Calu3 (cell line): ENCODE measurements at regions not wholly inside any gene's neighbourhood (a gene's known extent, or its start where the extent isn't known, plus 50 kb on each side); places are given as distances from the start of the nearest gene placed in this dataset.
A peak's percentile ranks its signal among the peaks of the same experiment; 100 is the strongest.

Experiments used
- BruUV-seq: library from RNA; stranded (reverse); fragments of 400-500 nt; replicated peaks from 2 replicates; lab custom pipeline; 2021; lab: Mats Ljungman, UMichigan
- CTCF ChIA-PET: fragments of 300-600 bp; sonication (Branson Sonifier 250); formaldehyde crosslinking; loops from one replicate; lab custom pipeline; 2022; ENCODE audit warnings: antibody characterized with exemption; lab: Charles Lee
- DNase-seq: peaks from one replicate; pipeline ENCODE4 v3.0.0; 2022
- H3K27ac Mint-ChIP-seq: one replicate; pipeline ENCODE4 v1.8.0; 2022; ENCODE audit warnings: mixed read lengths; ENCODE audit not compliant: unreplicated experiment
- H3K27me3 Mint-ChIP-seq: one replicate; pipeline ENCODE4 v1.8.0; 2022; ENCODE audit warnings: mixed read lengths; ENCODE audit not compliant: unreplicated experiment
- H3K36me3 Mint-ChIP-seq: one replicate; pipeline ENCODE4 v1.8.0; 2022; ENCODE audit warnings: mild to moderate bottlenecking, moderate library complexity, mixed read lengths; ENCODE audit not compliant: insufficient read depth, unreplicated experiment
- H3K4me1 Mint-ChIP-seq: one replicate; pipeline ENCODE4 v1.8.0; 2022; ENCODE audit warnings: mild to moderate bottlenecking, low read depth, mixed read lengths; ENCODE audit not compliant: unreplicated experiment
- H3K4me3 Mint-ChIP-seq: one replicate; pipeline ENCODE4 v1.8.0; 2022; ENCODE audit warnings: mild to moderate bottlenecking, low read depth, moderate library complexity, mixed read lengths; ENCODE audit not compliant: unreplicated experiment
- H3K9me3 Mint-ChIP-seq: one replicate; pipeline ENCODE4 v1.8.0; 2022; ENCODE audit warnings: low read depth, mixed read lengths; ENCODE audit not compliant: unreplicated experiment
- CTCF ChIP-seq: fragments of 200-600 bp; IDR thresholded peaks from one replicate; pipeline ENCODE4 v1.8.0; 2022; ENCODE audit warnings: antibody characterized with exemption; ENCODE audit not compliant: unreplicated experiment
- intact Hi-C: fragments of 100-400 bp; cut with micrococcal nuclease; formaldehyde crosslinking; loops from one replicate; pipeline ENCODE4 v1.10.0; 2022; ENCODE audit not compliant: unreplicated experiment

- Mint-ChIP-seq H3K27me3 (no peaks in the 10 kb centered on the region), H3K27ac (no peak overlapping the region), H3K36me3 (peaks cover 8% of the 10 kb centered on the region), H3K4me3 (no peak overlapping the region), H3K9me3 (peaks cover 2% of the 10 kb centered on the region), H3K4me1 (peaks cover 64% of the 10 kb centered on the region)
- CTCF ChIA-PET: interaction anchor here (0.5 kb wide), 1 partner anchor 30 kb away, joined by 3 read pairs; no protein-coding TSS in a partner anchor
- DNase-seq: peak; percentile 12
- intact Hi-C loops: loop anchor here (2.0 to 5.0 kb wide), 2 partner anchors 71 to 161 kb away; no protein-coding TSS in a partner anchor
- no peak for TF ChIP-seq CTCF
- BruUV-seq: no TSS peak
Measured at GRCh38 chr11:57901756-57902155, 121.9 kb upstream of the OR9Q1 start.

- BruUV-seq: no TSS peak
- Mint-ChIP-seq H3K4me3 (peak overlapping the region; percentile 63), H3K27ac (peak overlapping the region; percentile 99), H3K27me3 (no peaks in the 10 kb centered on the region), H3K4me1 (peaks cover 64% of the 10 kb centered on the region), H3K36me3 (peaks cover 8% of the 10 kb centered on the region), H3K9me3 (peaks cover 2% of the 10 kb centered on the region)
- CTCF ChIA-PET: interaction anchor here (0.7 kb wide), 1 partner anchor 10 kb away, joined by 3 read pairs; no protein-coding TSS in a partner anchor
- no peak for DNase-seq
- intact Hi-C loops: loop anchor here (2.0 to 5.0 kb wide), 2 partner anchors 69 to 160 kb away; no protein-coding TSS in a partner anchor
- no peak for TF ChIP-seq CTCF
Measured at GRCh38 chr11:57903011-57903410, 120.7 kb upstream of the OR9Q1 start.

- H3K4me1 Mint-ChIP-seq: peaks cover 61% of the 10 kb centered on the region
- TF ChIP-seq CTCF: no peak
- BruUV-seq: no TSS peak
- H3K27me3 Mint-ChIP-seq: no peaks in the 10 kb centered on the region
- CTCF ChIA-PET: interaction anchor here (0.5 kb wide), 1 partner anchor 192 kb away, joined by 3 read pairs; the partner anchor contains the start of gene MED19
- H3K4me3 Mint-ChIP-seq: peak overlapping the region; percentile 63
- peak; percentile 85 for DNase-seq
- H3K27ac Mint-ChIP-seq: peak overlapping the region; percentile 99
- peaks cover 2% of the 10 kb centered on the region for H3K9me3 Mint-ChIP-seq
- intact Hi-C loops: loop anchor here (2.0 to 5.0 kb wide), 2 partner anchors 69 to 159 kb away; no protein-coding TSS in a partner anchor
- peaks cover 8% of the 10 kb centered on the region for H3K36me3 Mint-ChIP-seq
Measured at GRCh38 chr11:57903441-57904123, 120.1 kb upstream of the OR9Q1 start.

- peaks cover 2% of the 10 kb centered on the region for H3K9me3 Mint-ChIP-seq
- TF ChIP-seq CTCF: no peak
- H3K27ac Mint-ChIP-seq: peak overlapping the region; percentile 99
- BruUV-seq: no TSS peak
- peaks cover 8% of the 10 kb centered on the region for H3K36me3 Mint-ChIP-seq
- H3K4me3 Mint-ChIP-seq: peak overlapping the region; percentile 63
- peaks cover 53% of the 10 kb centered on the region for H3K4me1 Mint-ChIP-seq
- no peaks in the 10 kb centered on the region for H3K27me3 Mint-ChIP-seq
- intact Hi-C loops: loop anchor here (5.0 kb wide), 1 partner anchor 68 kb away; no protein-coding TSS in a partner anchor
- peak; percentile 15 for DNase-seq
- CTCF ChIA-PET: interaction anchor here (0.5 to 0.6 kb wide), 2 partner anchors 193 to 221 kb away, joined by 3 to 5 read pairs; partner anchors contain the start of genes MED19 and OR9I1
Measured at GRCh38 chr11:57904376-57904775, 119.3 kb upstream of the OR9Q1 start.
